ENCODE measurements at regions not wholly inside any gene's neighbourhood (a gene's known extent, or its start where the extent isn't known, plus 50 kb on each side); places are given as distances from the start of the nearest gene placed in this dataset.

- TF ChIP-seq POLR2AphosphoS5 (IDR thresholded peaks at IDR 0.05; ENCODE audit: low read depth, low read length) (no peak), SIN3A (IDR thresholded peaks at IDR 0.05; ENCODE audit: borderline replicate concordance, insufficient read depth, low read length) (no peak), TAF1 (IDR thresholded peaks at IDR 0.05; ENCODE audit: borderline replicate concordance, insufficient read depth, low read length) (no peak)
- TF ChIP-seq, protein P1, sequence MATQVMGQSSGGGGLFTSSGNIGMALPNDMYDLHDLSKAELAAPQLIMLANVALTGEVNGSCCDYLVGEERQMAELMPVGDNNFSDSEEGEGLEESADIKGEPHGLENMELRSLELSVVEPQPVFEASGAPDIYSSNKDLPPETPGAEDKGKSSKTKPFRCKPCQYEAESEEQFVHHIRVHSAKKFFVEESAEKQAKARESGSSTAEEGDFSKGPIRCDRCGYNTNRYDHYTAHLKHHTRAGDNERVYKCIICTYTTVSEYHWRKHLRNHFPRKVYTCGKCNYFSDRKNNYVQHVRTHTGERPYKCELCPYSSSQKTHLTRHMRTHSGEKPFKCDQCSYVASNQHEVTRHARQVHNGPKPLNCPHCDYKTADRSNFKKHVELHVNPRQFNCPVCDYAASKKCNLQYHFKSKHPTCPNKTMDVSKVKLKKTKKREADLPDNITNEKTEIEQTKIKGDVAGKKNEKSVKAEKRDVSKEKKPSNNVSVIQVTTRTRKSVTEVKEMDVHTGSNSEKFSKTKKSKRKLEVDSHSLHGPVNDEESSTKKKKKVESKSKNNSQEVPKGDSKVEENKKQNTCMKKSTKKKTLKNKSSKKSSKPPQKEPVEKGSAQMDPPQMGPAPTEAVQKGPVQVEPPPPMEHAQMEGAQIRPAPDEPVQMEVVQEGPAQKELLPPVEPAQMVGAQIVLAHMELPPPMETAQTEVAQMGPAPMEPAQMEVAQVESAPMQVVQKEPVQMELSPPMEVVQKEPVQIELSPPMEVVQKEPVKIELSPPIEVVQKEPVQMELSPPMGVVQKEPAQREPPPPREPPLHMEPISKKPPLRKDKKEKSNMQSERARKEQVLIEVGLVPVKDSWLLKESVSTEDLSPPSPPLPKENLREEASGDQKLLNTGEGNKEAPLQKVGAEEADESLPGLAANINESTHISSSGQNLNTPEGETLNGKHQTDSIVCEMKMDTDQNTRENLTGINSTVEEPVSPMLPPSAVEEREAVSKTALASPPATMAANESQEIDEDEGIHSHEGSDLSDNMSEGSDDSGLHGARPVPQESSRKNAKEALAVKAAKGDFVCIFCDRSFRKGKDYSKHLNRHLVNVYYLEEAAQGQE (IDR thresholded peaks at IDR 0.05; ENCODE audit: insufficient read depth in 1 of 2, low read depth in 2 of 2, low read length in 2 of 2): no peak
Observed at GRCh38 chr7:68432585-68432984, 1165.7 kb upstream of the AUTS2 start.

All from PFSK-1 (cell line).